ENCODE measurements at regions not wholly inside any gene's neighbourhood (a gene's known extent, or its start where the extent isn't known, plus 50 kb on each side); places are given as distances from the start of the nearest gene placed in this dataset.

DNA sequence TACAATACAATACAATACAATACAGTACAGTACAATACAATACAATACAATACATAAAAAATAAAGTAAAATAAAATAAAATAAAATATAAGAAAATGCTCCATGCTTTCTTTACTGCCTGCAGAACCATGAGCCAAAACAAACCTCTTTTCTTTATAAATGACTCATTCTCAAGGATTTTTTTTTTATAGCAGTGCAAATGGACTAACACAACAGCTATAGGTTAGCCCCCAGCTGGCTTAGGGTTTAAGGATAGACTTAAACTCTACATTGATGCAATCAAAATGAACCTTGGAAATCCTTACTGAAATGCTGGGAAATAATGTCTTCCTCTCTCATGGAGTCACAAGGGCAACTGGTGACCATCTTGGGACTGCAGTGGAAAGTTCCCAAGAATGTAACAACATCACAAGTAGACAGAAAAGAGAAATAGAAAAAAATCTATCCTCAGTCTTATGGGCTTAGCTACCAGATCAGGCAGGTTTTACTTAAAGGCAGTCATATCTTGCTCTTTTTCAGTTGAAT is 348.9 kb downstream of the ARL4A start:
- TF ChIP-seq POLR2AphosphoS5 (IDR thresholded peaks at IDR 0.05; ENCODE audit: low read depth, low read length) (no peak), SIN3A (IDR thresholded peaks at IDR 0.05; ENCODE audit: low read depth) (no peak), SP1 (IDR thresholded peaks at IDR 0.05; ENCODE audit: low read depth) (no peak), EGR1 (IDR thresholded peaks at IDR 0.05; ENCODE audit: low read depth) (no peak), POLR2A (IDR thresholded peaks at IDR 0.05; ENCODE audit: borderline replicate concordance, extremely low read depth, insufficient read depth, insufficient read length) (no peak), JUND (IDR thresholded peaks at IDR 0.05) (no peak), CBX3 (IDR thresholded peaks at IDR 0.05; ENCODE audit: low read depth) (no peak), ZNF274 (IDR thresholded peaks at IDR 0.05; ENCODE audit: low read depth, low read length) (no peak), EZH2 (IDR thresholded peaks at IDR 0.05) (no peak), ELF1 (IDR thresholded peaks at IDR 0.05; ENCODE audit: borderline replicate concordance, low read depth) (no peak)
- TF ChIP-seq, protein P1, sequence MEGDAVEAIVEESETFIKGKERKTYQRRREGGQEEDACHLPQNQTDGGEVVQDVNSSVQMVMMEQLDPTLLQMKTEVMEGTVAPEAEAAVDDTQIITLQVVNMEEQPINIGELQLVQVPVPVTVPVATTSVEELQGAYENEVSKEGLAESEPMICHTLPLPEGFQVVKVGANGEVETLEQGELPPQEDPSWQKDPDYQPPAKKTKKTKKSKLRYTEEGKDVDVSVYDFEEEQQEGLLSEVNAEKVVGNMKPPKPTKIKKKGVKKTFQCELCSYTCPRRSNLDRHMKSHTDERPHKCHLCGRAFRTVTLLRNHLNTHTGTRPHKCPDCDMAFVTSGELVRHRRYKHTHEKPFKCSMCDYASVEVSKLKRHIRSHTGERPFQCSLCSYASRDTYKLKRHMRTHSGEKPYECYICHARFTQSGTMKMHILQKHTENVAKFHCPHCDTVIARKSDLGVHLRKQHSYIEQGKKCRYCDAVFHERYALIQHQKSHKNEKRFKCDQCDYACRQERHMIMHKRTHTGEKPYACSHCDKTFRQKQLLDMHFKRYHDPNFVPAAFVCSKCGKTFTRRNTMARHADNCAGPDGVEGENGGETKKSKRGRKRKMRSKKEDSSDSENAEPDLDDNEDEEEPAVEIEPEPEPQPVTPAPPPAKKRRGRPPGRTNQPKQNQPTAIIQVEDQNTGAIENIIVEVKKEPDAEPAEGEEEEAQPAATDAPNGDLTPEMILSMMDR (IDR thresholded peaks at IDR 0.05 in 2 of 3, conservative IDR thresholded peaks at IDR 0.05 in 1 of 3; ENCODE audit: borderline replicate concordance in 1 of 3, insufficient read depth in 1 of 3, low read depth in 2 of 3, low read length in 2 of 3) = no peak
- TF ChIP-seq, protein P2, sequence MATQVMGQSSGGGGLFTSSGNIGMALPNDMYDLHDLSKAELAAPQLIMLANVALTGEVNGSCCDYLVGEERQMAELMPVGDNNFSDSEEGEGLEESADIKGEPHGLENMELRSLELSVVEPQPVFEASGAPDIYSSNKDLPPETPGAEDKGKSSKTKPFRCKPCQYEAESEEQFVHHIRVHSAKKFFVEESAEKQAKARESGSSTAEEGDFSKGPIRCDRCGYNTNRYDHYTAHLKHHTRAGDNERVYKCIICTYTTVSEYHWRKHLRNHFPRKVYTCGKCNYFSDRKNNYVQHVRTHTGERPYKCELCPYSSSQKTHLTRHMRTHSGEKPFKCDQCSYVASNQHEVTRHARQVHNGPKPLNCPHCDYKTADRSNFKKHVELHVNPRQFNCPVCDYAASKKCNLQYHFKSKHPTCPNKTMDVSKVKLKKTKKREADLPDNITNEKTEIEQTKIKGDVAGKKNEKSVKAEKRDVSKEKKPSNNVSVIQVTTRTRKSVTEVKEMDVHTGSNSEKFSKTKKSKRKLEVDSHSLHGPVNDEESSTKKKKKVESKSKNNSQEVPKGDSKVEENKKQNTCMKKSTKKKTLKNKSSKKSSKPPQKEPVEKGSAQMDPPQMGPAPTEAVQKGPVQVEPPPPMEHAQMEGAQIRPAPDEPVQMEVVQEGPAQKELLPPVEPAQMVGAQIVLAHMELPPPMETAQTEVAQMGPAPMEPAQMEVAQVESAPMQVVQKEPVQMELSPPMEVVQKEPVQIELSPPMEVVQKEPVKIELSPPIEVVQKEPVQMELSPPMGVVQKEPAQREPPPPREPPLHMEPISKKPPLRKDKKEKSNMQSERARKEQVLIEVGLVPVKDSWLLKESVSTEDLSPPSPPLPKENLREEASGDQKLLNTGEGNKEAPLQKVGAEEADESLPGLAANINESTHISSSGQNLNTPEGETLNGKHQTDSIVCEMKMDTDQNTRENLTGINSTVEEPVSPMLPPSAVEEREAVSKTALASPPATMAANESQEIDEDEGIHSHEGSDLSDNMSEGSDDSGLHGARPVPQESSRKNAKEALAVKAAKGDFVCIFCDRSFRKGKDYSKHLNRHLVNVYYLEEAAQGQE (IDR thresholded peaks at IDR 0.05; ENCODE audit: low read depth) = no peak
- TF ChIP-seq, protein P3, sequence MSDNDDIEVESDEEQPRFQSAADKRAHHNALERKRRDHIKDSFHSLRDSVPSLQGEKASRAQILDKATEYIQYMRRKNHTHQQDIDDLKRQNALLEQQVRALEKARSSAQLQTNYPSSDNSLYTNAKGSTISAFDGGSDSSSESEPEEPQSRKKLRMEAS (IDR thresholded peaks at IDR 0.05) = no peak
- TF ChIP-seq, protein P4, sequence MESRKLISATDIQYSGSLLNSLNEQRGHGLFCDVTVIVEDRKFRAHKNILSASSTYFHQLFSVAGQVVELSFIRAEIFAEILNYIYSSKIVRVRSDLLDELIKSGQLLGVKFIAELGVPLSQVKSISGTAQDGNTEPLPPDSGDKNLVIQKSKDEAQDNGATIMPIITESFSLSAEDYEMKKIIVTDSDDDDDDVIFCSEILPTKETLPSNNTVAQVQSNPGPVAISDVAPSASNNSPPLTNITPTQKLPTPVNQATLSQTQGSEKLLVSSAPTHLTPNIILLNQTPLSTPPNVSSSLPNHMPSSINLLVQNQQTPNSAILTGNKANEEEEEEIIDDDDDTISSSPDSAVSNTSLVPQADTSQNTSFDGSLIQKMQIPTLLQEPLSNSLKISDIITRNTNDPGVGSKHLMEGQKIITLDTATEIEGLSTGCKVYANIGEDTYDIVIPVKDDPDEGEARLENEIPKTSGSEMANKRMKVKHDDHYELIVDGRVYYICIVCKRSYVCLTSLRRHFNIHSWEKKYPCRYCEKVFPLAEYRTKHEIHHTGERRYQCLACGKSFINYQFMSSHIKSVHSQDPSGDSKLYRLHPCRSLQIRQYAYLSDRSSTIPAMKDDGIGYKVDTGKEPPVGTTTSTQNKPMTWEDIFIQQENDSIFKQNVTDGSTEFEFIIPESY (IDR thresholded peaks at IDR 0.05; ENCODE audit: extremely low read depth, insufficient replicate concordance, low read length) = no peak

Measured in HCT116 (cell line).